H9 (cell line): ENCODE measurements at regions not wholly inside any gene's neighbourhood (a gene's known extent, or its start where the extent isn't known, plus 50 kb on each side); places are given as distances from the start of the nearest gene placed in this dataset.

Experiments
- DNase-seq: peaks from one replicate; pipeline ENCODE4 v3.0.0-alpha.2; 2017
- H2AFZ ChIP-seq: one replicate; pipeline ENCODE4 v1.6.1; 2013; ENCODE audit warnings: mild to moderate bottlenecking, low read length, control low read depth, moderate library complexity
- H2AK5ac ChIP-seq: 2 replicates; pipeline ENCODE4 v1.6.1; 2013; ENCODE audit warnings: low read length, control low read depth, mixed read lengths; ENCODE audit not compliant: insufficient read length
- H2BK120ac ChIP-seq: one replicate; pipeline ENCODE4 v1.6.1; 2013; ENCODE audit warnings: low read depth, mild to moderate bottlenecking, low read length, control low read depth, inconsistent platforms; ENCODE audit not compliant: poor library complexity, severe bottlenecking
- H2BK12ac ChIP-seq: 2 replicates; pipeline ENCODE4 v1.6.1; 2013; ENCODE audit warnings: low read length, control low read depth, mixed read lengths, low read depth; ENCODE audit not compliant: insufficient read length
- H2BK15ac ChIP-seq: 2 replicates; pipeline ENCODE4 v1.6.1; 2013; ENCODE audit warnings: low read depth, low read length, control low read depth
- H2BK20ac ChIP-seq: one replicate; pipeline ENCODE4 v1.6.1; 2013; ENCODE audit warnings: low read depth, mild to moderate bottlenecking, low read length, control low read depth, inconsistent platforms; ENCODE audit not compliant: poor library complexity, severe bottlenecking
- H2BK5ac ChIP-seq: 2 replicates; pipeline ENCODE4 v1.6.1; 2013; ENCODE audit warnings: low read length, control low read depth, mixed read lengths; ENCODE audit not compliant: insufficient read length
- H3K14ac ChIP-seq: 2 replicates; pipeline ENCODE4 v1.6.1; 2013; ENCODE audit warnings: low read length, control low read depth; ENCODE audit not compliant: insufficient read depth
- H3K18ac ChIP-seq: 2 replicates; pipeline ENCODE4 v1.6.1; 2013; ENCODE audit warnings: low read depth, mild to moderate bottlenecking, mixed read lengths, low read length, control low read depth; ENCODE audit not compliant: insufficient read length
- H3K23ac ChIP-seq: 2 replicates; pipeline ENCODE4 v1.6.1; 2013; ENCODE audit warnings: low read length, control low read depth, mixed read lengths, low read depth; ENCODE audit not compliant: insufficient read length
- H3K23me2 ChIP-seq: 2 replicates; pipeline ENCODE4 v1.6.1; 2013; ENCODE audit warnings: low read depth, mild to moderate bottlenecking, mixed read lengths, low read length, control low read depth; ENCODE audit not compliant: insufficient read length, poor library complexity, severe bottlenecking
- H3K27ac ChIP-seq: 2 replicates; pipeline ENCODE4 v1.5.1; 2013; ENCODE audit warnings: low read length, control low read depth, mixed read lengths, low read depth; ENCODE audit not compliant: insufficient read length
- H3K27me3 ChIP-seq: 2 replicates; pipeline ENCODE4 v1.6.1; 2013; ENCODE audit warnings: low read length, control low read depth, inconsistent platforms; ENCODE audit not compliant: insufficient read depth
- H3K4ac ChIP-seq: 2 replicates; pipeline ENCODE4 v1.6.1; 2013; ENCODE audit warnings: low read depth, mild to moderate bottlenecking, control low read depth, inconsistent platforms, low read length, moderate library complexity
- H3K4me1 ChIP-seq: 2 replicates; pipeline ENCODE4 v1.6.1; 2013; ENCODE audit warnings: low read length, control low read depth, inconsistent platforms; ENCODE audit not compliant: insufficient read depth
- H3K4me2 ChIP-seq: 2 replicates; pipeline ENCODE4 v1.6.1; 2013; ENCODE audit warnings: low read length, control low read depth, mixed read lengths; ENCODE audit not compliant: insufficient read length, insufficient read depth
- H3K56ac ChIP-seq: 2 replicates; pipeline ENCODE4 v1.6.1; 2013; ENCODE audit warnings: low read depth, mild to moderate bottlenecking, mixed read lengths, low read length, control low read depth; ENCODE audit not compliant: insufficient read length
- H3K79me1 ChIP-seq: 2 replicates; pipeline ENCODE4 v1.6.1; 2013; ENCODE audit warnings: low read depth, mild to moderate bottlenecking, moderate library complexity, low read length, control low read depth, inconsistent platforms; ENCODE audit not compliant: insufficient read depth, poor library complexity, severe bottlenecking
- H3K79me2 ChIP-seq: 2 replicates; pipeline ENCODE4 v1.6.1; 2013; ENCODE audit warnings: low read length, control low read depth, inconsistent platforms; ENCODE audit not compliant: insufficient read depth
- H3K9ac ChIP-seq: 2 replicates; pipeline ENCODE4 v1.6.1; 2013; ENCODE audit warnings: low read length, control low read depth, mixed read lengths; ENCODE audit not compliant: insufficient read length; ENCODE audit errors: extremely low read depth
- H3K9me3 ChIP-seq: one replicate; pipeline ENCODE4 v1.6.1; 2013; ENCODE audit warnings: low read depth, low read length, inconsistent platforms; ENCODE audit not compliant: control insufficient read depth
- H3T11ph ChIP-seq: one replicate; pipeline ENCODE4 v1.6.1; 2013; ENCODE audit warnings: mild to moderate bottlenecking, low read length, control low read depth, inconsistent platforms
- H4K20me1 ChIP-seq: one replicate; pipeline ENCODE4 v1.6.1; 2013; ENCODE audit not compliant: control insufficient read depth, insufficient read length, insufficient read depth
- H4K5ac ChIP-seq: 2 replicates; pipeline ENCODE4 v1.6.1; 2013; ENCODE audit warnings: low read depth, mild to moderate bottlenecking, mixed read lengths, low read length, control low read depth; ENCODE audit not compliant: insufficient read length
- H4K8ac ChIP-seq: replicated peaks from 2 replicates; pipeline ENCODE4 v1.6.1; 2013; ENCODE audit warnings: low read length, control low read depth, mixed read lengths, low read depth; ENCODE audit not compliant: insufficient read length
- H4K91ac ChIP-seq: 2 replicates; pipeline ENCODE4 v1.6.1; 2013; ENCODE audit warnings: low read depth, mild to moderate bottlenecking, moderate library complexity, mixed read lengths, low read length, control low read depth; ENCODE audit not compliant: insufficient read length
- H3K27ac Mint-ChIP-seq, 3 experiments: 2 replicates in 2 of 3; 3 replicates in 1 of 3; pipeline ENCODE4 v1.8.0; 2020 to 2021; ENCODE audit warnings: mixed read lengths in 3 of 3, mild to moderate bottlenecking in 1 of 3, moderate library complexity in 1 of 3
- H3K27me3 Mint-ChIP-seq: 2 replicates; pipeline ENCODE4 v1.8.0; 2021; ENCODE audit warnings: low read depth, mild to moderate bottlenecking, moderate library complexity, mixed read lengths
- H3K36me3 Mint-ChIP-seq, 3 experiments: 2 replicates in 2 of 3; 3 replicates in 1 of 3; pipeline ENCODE4 v1.8.0; 2020 to 2021; ENCODE audit warnings: low read depth in 3 of 3, mixed read lengths in 3 of 3; ENCODE audit not compliant: insufficient read depth in 1 of 3
- H3K4me1 Mint-ChIP-seq, 2 experiments: 2 replicates each; pipeline ENCODE4 v1.8.0; 2020; ENCODE audit warnings: mixed read lengths in 2 of 2
- H3K4me3 Mint-ChIP-seq, 2 experiments: 2 replicates in 1 of 2; 3 replicates in 1 of 2; pipeline ENCODE4 v1.8.0; 2020 to 2021; ENCODE audit warnings: mild to moderate bottlenecking in 2 of 2, mixed read lengths in 2 of 2, moderate library complexity in 1 of 2
- H3K9me3 Mint-ChIP-seq, 2 experiments: 2 replicates in 1 of 2; 3 replicates in 1 of 2; pipeline ENCODE4 v1.8.0; 2020; ENCODE audit warnings: mild to moderate bottlenecking in 2 of 2, mixed read lengths in 2 of 2, moderate library complexity in 1 of 2
- WGBS: extraction: QIAGEN DNeasy Blood & Tissue Kit; methylation state at CpG from one replicate; pipeline ENCODE4 v1.1.7; 2013; ENCODE audit warnings: missing lambda C conversion rate, low lambda C conversion rate, mixed read lengths; ENCODE audit not compliant: insufficient read length; ENCODE audit errors: extremely low coverage; 5-methylcytosine and 5-hydroxymethylcytosine counted together
- TF ChIP-seq, protein P1 (sequence below): fragments of 200-600 bp; sonication (generic); conservative IDR thresholded peaks from 3 replicates; pipeline ENCODE4 v1.8.0; 2021; ENCODE audit warnings: antibody characterized with exemption, mild to moderate bottlenecking

DNA sequence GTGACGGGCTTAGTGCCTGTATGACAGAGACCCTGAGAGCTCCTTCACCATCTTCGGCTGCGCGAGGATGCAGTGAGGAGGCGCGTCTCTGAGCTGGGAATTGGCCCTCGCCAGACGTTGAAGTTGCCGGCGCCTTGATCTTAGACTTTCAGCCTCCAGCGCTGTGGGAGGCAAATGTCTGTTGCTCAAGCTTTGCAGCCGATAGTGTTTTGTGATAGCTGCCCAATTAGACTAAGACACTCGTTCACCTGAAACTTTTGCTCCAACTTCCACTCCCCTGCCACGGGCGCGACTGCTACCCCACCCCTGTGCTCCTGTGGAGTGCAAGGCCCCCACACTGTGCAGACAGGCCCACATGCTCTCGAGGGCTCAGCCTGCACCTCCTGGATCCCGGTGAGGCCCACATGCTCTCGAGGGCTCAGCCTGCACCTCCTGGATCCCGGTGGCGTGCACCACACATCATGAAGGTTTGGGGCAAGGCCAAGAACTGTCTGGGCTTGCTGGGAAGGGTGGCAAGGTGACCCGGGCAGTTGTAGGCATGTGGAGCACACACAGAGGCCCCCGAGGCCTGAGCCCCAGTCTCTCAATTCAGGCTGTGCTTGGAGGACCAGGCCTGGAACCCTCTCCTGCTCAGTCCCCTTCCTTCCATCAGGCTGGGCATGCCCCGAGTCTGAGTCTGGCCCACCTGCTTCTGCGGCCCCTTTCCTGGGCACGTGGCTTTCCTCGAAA lies 324.6 kb downstream of the TMEM121 start:
- H3K9ac ChIP-seq: no peak overlapping the region
- H3K23ac ChIP-seq: no peak overlapping the region
- Mint-ChIP-seq H3K27me3 (peaks cover 3% of the 10 kb centered on the region), H3K27ac (no peak overlapping the region), H3K4me3 (no peak overlapping the region), H3K4me1 (no peaks in the 10 kb centered on the region), H3K9me3 (peaks cover 86 to 89% of the 10 kb centered on the region in 2 experiments), H3K36me3 (peaks cover 22 to 33% (median 22%) of the 10 kb centered on the region in 3 experiments)
- no peak overlapping the region for H2BK5ac ChIP-seq
- H3K4ac ChIP-seq: no peak overlapping the region
- no peak overlapping the region for H3K56ac ChIP-seq
- no peaks in the 10 kb centered on the region for H4K20me1 ChIP-seq
- peaks cover 92% of the 10 kb centered on the region for H3K9me3 ChIP-seq
- no peak overlapping the region for H4K5ac ChIP-seq
- no peaks in the 10 kb centered on the region for H3K79me1 ChIP-seq
- H3K27ac ChIP-seq: no peak overlapping the region
- H4K8ac ChIP-seq: no peak overlapping the region
- H3T11ph ChIP-seq: no peak overlapping the region
- no peaks in the 10 kb centered on the region for H3K79me2 ChIP-seq
- H2BK15ac ChIP-seq: no peak overlapping the region
- no peak overlapping the region for H2BK12ac ChIP-seq
- no peak for DNase-seq
- no peak overlapping the region for H2BK20ac ChIP-seq
- no peak overlapping the region for H4K91ac ChIP-seq
- H3K27me3 ChIP-seq: no peaks in the 10 kb centered on the region
- H2BK120ac ChIP-seq: no peak overlapping the region
- no peak overlapping the region for H2AFZ ChIP-seq
- no CpG with 5 or more reads among the region's 27 CpGs for WGBS
- H2AK5ac ChIP-seq: no peak overlapping the region
- H3K23me2 ChIP-seq: no peaks in the 10 kb centered on the region
- no peaks in the 10 kb centered on the region for H3K4me1 ChIP-seq
- H3K18ac ChIP-seq: no peak overlapping the region
- no peak overlapping the region for H3K4me2 ChIP-seq
- TF ChIP-seq, protein P1, sequence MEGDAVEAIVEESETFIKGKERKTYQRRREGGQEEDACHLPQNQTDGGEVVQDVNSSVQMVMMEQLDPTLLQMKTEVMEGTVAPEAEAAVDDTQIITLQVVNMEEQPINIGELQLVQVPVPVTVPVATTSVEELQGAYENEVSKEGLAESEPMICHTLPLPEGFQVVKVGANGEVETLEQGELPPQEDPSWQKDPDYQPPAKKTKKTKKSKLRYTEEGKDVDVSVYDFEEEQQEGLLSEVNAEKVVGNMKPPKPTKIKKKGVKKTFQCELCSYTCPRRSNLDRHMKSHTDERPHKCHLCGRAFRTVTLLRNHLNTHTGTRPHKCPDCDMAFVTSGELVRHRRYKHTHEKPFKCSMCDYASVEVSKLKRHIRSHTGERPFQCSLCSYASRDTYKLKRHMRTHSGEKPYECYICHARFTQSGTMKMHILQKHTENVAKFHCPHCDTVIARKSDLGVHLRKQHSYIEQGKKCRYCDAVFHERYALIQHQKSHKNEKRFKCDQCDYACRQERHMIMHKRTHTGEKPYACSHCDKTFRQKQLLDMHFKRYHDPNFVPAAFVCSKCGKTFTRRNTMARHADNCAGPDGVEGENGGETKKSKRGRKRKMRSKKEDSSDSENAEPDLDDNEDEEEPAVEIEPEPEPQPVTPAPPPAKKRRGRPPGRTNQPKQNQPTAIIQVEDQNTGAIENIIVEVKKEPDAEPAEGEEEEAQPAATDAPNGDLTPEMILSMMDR: no peak
- H3K14ac ChIP-seq: no peak overlapping the region
